BE2C (cell line): ENCODE measurements at regions not wholly inside any gene's neighbourhood (a gene's known extent, or its start where the extent isn't known, plus 50 kb on each side); places are given as distances from the start of the nearest gene placed in this dataset.
A peak's percentile ranks its signal among the peaks of the same experiment; 100 is the strongest.

Source experiments
- DNase-seq: peaks from one replicate; pipeline ENCODE4 v3.0.0-alpha.2; 2020
- H3K27me3 ChIP-seq: fragments of 250-450 bp; sonication (Bioruptor Pico); 2 replicates; pipeline ENCODE4 v1.5.1; 2020; ENCODE audit warnings: mild to moderate bottlenecking
- H3K36me3 ChIP-seq: fragments of 250-450 bp; sonication (Bioruptor Pico); 2 replicates; pipeline ENCODE4 v1.5.1; 2020; ENCODE audit warnings: mild to moderate bottlenecking
- H3K4me1 ChIP-seq: fragments of 250-450 bp; sonication (Bioruptor Pico); 2 replicates; pipeline ENCODE4 v1.5.1; 2020
- H3K4me3 ChIP-seq: 2 replicates; pipeline ENCODE4 v1.5.1; 2011; ENCODE audit warnings: low read depth, low read length
- H3K9me3 ChIP-seq: fragments of 250-450 bp; sonication (Bioruptor Pico); 2 replicates; pipeline ENCODE4 v1.5.1; 2020
- TF ChIP-seq, protein P1 (sequence below): IDR thresholded peaks from 2 replicates; pipeline ENCODE4 v1.5.1; 2012; ENCODE audit warnings: mild to moderate bottlenecking, low read depth, low read length

DNA sequence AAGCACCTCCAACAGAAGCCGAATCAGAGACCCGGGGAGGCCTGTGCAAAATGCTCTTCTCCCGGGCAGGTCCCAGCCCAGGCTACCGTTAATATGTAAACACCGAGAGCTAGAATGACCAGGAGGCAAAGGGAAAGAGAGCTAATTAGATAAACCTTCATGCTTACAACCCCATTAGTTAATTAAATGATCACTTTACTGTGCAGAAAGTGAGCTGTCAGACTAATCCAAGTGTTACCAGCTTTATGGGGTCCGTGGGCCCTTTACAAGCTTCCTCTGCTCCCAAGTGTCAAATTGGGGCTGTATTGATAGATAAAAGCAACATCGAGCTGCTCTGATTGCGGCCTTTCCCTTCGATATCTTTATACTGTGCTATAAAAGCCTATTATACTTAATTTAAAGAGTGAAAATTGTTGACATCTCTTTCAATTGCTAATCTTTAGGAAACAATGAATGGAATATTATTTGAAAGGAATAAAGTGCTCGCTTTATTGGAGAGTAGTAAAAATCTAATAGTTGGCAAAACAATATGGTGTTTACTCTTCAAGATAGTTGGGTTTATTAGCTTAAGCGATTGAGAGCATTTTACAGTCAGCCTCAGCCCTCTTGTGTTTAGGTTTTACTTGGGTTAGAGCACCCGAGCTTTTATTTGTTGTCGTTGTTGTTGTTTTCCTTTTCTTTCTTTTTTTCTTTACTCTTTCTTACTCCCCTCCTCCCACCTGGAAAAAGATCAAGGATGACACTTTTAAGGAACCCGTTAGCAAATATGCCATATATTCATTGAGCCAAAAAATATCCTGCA, 189.3 kb upstream of the GPR12 start:
- Histone ChIP-seq H3K4me3 (no peak overlapping the region), H3K27me3 (no peaks in the 10 kb centered on the region), H3K4me1 (no peaks in the 10 kb centered on the region; the same call in 1 of the 2 replicates), H3K9me3 (no peaks in the 10 kb centered on the region), H3K36me3 (no peaks in the 10 kb centered on the region)
- TF ChIP-seq, protein P1, sequence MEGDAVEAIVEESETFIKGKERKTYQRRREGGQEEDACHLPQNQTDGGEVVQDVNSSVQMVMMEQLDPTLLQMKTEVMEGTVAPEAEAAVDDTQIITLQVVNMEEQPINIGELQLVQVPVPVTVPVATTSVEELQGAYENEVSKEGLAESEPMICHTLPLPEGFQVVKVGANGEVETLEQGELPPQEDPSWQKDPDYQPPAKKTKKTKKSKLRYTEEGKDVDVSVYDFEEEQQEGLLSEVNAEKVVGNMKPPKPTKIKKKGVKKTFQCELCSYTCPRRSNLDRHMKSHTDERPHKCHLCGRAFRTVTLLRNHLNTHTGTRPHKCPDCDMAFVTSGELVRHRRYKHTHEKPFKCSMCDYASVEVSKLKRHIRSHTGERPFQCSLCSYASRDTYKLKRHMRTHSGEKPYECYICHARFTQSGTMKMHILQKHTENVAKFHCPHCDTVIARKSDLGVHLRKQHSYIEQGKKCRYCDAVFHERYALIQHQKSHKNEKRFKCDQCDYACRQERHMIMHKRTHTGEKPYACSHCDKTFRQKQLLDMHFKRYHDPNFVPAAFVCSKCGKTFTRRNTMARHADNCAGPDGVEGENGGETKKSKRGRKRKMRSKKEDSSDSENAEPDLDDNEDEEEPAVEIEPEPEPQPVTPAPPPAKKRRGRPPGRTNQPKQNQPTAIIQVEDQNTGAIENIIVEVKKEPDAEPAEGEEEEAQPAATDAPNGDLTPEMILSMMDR, result no peak
- DNase-seq, result no peak

DNA sequence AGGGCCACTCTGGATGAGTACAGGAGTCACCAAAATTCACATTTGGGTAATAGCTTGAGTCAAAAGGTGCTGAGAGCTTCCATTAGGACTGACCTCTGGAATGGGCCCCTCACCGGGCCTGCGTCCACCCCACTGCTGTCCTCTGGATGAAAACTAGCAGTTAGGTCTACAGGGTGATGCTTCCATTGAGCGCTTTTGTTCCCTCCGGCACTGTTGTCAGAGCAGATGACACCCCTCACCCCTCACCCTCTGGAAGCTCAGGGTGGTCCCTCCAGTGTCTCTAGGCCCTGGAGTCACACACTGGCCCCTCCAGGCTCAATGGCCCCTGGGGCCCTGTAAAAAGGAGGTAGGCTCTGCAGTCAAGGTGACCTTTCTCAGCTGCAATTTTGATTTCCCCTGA, 187.8 kb upstream of the GPR12 start:
- Histone ChIP-seq H3K27me3 (no peaks in the 10 kb centered on the region), H3K36me3 (no peaks in the 10 kb centered on the region), H3K4me3 (no peak overlapping the region), H3K4me1 (no peaks in the 10 kb centered on the region), H3K9me3 (no peaks in the 10 kb centered on the region)
- no peak for DNase-seq
- TF ChIP-seq, protein P1, result no peak

DNA sequence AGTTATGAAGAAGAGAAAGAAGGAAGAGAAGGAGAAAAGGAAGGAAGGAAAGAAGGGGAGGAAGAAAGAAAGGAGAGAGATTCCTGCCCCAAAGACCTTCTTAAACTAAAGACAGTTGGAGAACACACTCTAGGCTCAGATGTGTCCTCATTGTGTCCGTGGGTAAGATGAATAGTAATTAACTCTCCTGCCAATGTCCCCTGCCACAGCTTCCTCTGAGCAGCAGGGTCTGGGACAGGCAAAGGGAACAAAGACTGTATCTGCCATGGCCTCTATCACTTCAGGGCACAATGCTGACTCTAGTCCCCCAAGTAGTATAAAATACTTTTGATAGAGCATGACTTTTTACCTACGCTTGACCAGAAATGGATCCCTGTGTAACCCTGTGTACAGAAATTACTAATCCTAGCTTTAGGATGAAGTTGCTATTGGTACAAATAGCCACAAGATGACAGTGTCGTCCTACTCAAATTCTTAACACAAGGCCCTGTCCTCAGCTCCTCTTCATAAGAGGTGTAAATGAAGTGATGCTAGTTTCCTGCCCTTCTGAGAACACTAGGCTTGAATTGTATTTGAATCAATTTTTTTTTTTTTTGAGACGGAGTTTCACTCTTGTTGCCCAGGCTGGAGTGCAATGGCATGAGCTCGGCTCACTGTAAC, 186.2 kb upstream of the GPR12 start:
- no peak for DNase-seq
- Histone ChIP-seq H3K4me1 (no peaks in the 10 kb centered on the region), H3K9me3 (no peaks in the 10 kb centered on the region), H3K27me3 (no peaks in the 10 kb centered on the region), H3K4me3 (no peak overlapping the region), H3K36me3 (no peaks in the 10 kb centered on the region)
- TF ChIP-seq, protein P1, result peak; percentile 97

DNA sequence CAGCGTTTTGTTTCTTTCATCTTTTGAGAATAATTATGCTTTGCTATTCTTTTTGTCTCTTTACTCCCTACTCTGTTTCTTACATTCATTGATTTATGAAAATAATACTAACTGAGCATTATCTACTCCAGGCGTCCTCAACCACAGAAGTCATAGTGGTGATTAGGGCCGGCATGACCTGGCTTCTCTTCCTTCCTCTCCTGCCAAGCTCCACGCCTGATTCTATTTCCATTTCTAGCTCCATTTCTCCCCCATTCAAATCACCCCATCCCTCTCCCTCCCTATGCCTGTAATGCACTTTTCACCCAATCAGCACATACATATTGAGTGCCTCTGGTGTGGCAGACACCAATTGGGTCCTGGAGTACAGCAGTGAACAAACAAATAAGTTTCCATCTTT, 183.2 kb upstream of the GPR12 start:
- Histone ChIP-seq H3K4me1 (no peaks in the 10 kb centered on the region), H3K27me3 (no peaks in the 10 kb centered on the region; the same call in 1 of the 2 replicates), H3K4me3 (no peak overlapping the region), H3K36me3 (no peaks in the 10 kb centered on the region), H3K9me3 (no peaks in the 10 kb centered on the region)
- no peak for DNase-seq
- TF ChIP-seq, protein P1, result no peak

DNA sequence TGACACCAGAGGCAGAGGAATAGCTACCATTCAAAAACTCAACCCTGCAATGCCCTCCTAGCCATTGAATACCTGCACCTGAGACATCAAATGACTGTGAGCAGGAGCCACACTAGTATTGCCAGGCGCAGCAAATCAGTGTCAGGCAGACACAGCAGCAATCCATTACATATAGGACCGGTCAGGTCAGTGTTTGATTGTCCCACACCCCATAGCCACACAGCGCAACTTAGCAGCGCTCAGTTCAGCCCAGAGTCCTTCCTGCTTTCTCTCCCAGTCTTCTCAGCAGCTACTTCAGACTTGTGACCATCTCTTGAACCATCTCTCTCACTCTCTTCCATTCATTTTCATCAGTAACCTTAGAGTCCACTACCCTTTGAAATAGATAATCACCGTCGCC, 181.6 kb upstream of the GPR12 start:
- no peak for DNase-seq

More for the DNA sequence above, 181.6 kb upstream of the GPR12 start:
- no peaks in the 10 kb centered on the region for H3K36me3 ChIP-seq
- H3K9me3 ChIP-seq, result no peaks in the 10 kb centered on the region
- H3K4me1 ChIP-seq, result no peaks in the 10 kb centered on the region
- H3K27me3 ChIP-seq, result no peaks in the 10 kb centered on the region; the same call in 1 of the 2 replicates
- H3K4me3 ChIP-seq, result no peak overlapping the region
- TF ChIP-seq, protein P1, result no peak
